ENCODE measurements at regions not wholly inside any gene's neighbourhood (a gene's known extent, or its start where the extent isn't known, plus 50 kb on each side); places are given as distances from the start of the nearest gene placed in this dataset.
"Not testable (repeated sequence)": the region's sequence is repeated elsewhere in the genome, so short reads cannot be mapped to it uniquely, and the experiment has no call there.

DNA sequence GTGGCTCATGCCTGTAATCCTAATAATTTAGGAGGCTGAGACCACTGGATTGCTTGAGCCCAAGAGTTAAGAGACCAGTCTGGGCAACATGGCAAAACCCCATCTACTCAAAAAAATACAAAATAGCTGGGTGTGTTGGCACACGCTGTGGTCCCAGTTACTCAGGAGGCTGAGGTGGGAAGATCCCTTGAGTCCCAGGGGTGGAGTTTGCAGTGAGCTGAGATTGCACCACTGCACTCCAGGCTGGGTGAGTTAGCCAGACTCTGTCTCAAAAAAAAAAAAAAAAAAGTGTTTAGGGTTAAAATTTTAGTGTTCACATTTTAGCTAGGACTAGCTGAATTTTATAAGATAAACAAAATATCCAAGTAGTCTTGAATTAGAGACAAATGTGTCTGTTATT, 1340.1 kb upstream of the EPHA6 start:
- DNase-seq (ENCODE audit: low spot score), result no peak

GRCh38 chr3:95476534-95476933, 1337.9 kb upstream of the EPHA6 start:
- DNase-seq (ENCODE audit: low spot score), result no peak

- DNase-seq (ENCODE audit: low spot score), result no peak
Observed at GRCh38 chr3:95506174-95506573, 1308.2 kb upstream of the EPHA6 start.

DNA sequence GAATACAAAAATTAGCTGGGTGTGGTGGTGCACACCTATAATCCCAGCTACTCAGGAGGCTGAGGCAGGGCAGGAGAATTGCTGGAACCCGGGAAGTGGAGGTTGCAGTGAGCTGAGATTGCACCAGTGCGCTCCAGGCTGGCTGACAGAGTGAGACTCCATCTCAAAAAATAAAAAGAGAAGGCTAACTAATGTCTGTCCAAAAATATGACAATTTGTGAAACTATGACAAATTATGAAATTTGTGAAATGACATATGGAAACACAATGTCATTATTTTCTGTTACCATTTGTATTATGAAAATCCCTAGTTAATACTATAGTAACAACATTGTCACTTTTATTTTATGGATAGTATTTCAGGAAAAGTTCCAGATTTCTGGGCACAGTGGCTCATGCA, 1306.3 kb upstream of the EPHA6 start:
- DNase-seq (ENCODE audit: low spot score), result no peak

- DNase-seq (ENCODE audit: low spot score), result no peak
Observed at GRCh38 chr3:95511828-95512227, 1302.6 kb upstream of the EPHA6 start.

DNA sequence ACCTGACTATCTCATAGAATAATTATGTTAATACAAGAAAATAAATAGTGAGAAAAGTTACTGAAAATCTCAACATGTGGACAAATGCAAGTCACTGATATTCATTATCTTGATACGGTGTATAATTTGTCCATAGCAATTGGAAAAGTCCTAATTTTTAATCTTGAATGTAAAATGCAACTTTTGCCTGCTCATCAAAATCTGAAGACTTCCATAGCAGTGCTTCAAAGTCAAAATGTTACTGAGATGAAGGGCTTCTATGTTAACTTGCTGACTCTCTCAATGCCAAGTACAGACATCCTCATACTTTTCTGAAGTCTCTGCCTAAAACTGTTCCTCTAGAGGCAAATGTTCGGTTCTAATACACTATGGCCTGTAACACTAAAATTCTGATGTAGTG, 1300.1 kb upstream of the EPHA6 start:
- DNase-seq (ENCODE audit: low spot score), result no peak

- DNase-seq (ENCODE audit: low spot score), result no peak
Observed at GRCh38 chr3:95521396-95521795, 1293.0 kb upstream of the EPHA6 start.

- DNase-seq (ENCODE audit: low spot score), result no peak
Observed at GRCh38 chr3:95522449-95522848, 1291.9 kb upstream of the EPHA6 start.

DNA sequence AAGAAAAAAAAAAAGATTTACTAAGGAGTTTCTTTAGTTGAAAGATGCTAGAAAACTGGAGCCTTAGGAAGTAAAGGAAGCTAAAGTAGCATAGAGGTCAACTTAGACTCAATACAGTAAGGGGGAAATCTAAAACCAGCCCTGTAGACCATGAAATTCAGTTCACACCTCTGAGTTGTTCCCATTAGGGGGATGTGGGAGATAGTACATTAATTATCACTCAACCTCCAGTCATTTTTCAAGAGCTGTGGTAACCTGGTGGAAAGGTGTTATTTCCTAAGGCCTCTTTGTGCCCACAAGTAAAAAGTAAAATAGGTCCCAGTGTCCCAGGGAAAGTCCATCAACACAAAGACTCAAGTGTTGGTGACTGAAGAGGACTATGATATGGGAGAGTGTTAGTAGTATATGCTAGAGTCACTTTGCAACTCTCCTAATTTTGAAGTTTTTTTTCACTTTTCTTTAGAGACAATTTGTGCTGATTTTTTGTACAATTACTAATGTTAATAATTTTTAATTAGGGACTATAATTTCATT, 1274.4 kb upstream of the EPHA6 start:
- no peak for DNase-seq (ENCODE audit: low spot score)

GRCh38 chr3:95565502-95565901, 1248.9 kb upstream of the EPHA6 start:
- DNase-seq (ENCODE audit: low spot score), result no peak

- no peak for DNase-seq (ENCODE audit: low spot score)
Observed at GRCh38 chr3:95567346-95567745, 1247.0 kb upstream of the EPHA6 start.

GRCh38 chr3:95586754-95587153, 1227.6 kb upstream of the EPHA6 start:
- no peak for DNase-seq (ENCODE audit: low spot score)

GRCh38 chr3:95587641-95588040, 1226.8 kb upstream of the EPHA6 start:
- not testable (repeated sequence) for DNase-seq (ENCODE audit: low spot score)

- DNase-seq (ENCODE audit: low spot score), result no peak
Observed at GRCh38 chr3:95588473-95588872, 1225.9 kb upstream of the EPHA6 start.

DNA sequence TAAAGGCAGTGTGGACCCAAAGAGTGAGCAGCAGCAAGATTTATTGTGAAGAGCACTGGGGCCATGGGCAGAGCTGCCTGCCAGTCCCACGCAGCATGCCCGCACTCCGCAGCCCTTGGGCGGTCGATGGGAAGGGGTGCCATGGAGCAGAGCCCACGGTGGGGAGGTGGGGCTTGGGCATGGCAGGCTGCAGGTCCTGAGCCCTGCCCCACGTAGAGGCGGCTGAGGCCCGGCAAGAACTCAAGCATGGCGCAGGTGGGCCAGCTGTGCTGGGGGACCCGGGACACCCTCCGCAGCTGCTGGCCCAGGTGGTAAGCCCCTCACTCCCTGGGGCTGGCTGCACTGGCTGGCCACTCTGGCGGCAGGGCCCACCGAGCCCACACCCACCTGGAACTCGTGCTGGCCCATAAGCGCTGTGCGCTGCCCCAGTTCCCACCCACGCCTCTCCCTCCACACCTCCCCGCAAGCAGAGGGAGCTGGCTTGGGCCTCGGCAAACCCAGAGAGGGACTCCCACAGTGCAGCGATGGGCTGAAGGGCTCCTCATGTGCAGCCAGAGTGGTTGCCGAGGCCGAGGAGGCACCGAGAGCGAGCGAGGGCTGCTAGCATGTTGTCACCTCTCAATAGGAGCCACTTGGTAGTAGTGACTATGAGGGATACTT, 1218.8 kb upstream of the EPHA6 start:
- no peak for DNase-seq (ENCODE audit: low spot score)

DNA sequence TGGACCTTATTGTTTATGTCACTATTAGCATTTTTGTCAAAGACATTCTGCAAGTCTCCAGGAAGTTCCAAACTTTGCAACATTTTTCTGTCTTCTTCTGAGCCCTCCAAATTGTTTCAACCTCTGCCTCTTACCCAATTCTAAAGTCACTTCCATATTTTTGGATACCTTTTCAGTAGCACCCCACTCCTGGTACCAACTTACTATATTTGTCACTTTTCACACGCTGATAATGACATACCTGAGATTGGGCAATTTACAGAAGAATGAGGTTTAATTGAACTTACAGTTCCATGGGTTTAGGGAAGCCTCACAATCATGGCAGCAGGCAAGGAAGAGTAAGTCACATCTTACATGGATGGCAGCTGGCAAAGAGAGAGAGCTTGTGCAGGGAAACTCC, 1206.5 kb upstream of the EPHA6 start:
- no peak for DNase-seq (ENCODE audit: low spot score)

- no peak for DNase-seq (ENCODE audit: low spot score)
Observed at GRCh38 chr3:95609411-95609810, 1205.0 kb upstream of the EPHA6 start.

GRCh38 chr3:95612611-95613010, 1201.8 kb upstream of the EPHA6 start:
- no peak for DNase-seq (ENCODE audit: low spot score)

GRCh38 chr3:95613993-95614392, 1200.4 kb upstream of the EPHA6 start:
- no peak for DNase-seq (ENCODE audit: low spot score)

- DNase-seq (ENCODE audit: low spot score), result no peak
Observed at GRCh38 chr3:95615592-95616310, 1198.6 kb upstream of the EPHA6 start.

- DNase-seq (ENCODE audit: low spot score), result no peak
Observed at GRCh38 chr3:95626107-95626506, 1188.3 kb upstream of the EPHA6 start.

DNA sequence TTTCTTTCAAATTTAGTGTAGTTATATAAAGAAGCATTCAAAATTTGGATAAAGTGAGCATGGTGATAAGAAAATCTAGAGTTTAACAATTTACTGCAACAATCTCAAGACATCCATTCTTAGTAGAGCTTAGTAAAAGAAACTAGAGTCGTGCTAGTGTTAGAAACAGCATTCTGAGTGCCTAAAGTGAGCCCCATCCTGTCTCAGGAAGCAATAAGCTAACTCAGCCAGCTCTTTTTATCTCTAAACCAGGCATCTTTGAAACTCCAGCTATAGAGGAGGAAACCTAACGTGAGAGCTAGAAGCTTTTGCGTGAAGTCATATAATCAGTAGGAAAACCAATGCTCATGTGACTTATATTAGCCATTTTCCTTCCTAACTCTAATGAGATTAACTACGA, 1187.1 kb upstream of the EPHA6 start:
- no peak for DNase-seq (ENCODE audit: low spot score)

DNA sequence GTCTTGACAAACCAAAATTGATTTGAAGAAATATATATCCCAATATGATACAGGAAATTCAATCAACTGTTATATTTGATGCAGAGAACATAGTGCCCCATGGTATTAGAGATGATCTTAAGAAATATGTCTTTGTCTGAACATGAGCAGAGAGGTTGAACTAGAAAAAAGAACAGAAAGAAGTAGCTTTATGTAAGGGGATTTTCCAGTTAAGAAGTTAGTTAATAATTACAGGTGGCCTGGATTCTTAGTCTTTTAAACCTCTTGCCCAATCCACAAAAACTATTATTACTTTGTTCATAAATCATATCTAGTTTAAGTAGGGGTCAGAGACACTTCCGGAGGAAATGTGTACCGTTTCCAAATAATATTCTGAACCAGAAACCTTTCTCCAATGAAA, 1186.7 kb upstream of the EPHA6 start:
- DNase-seq (ENCODE audit: low spot score), result no peak

- no peak for DNase-seq (ENCODE audit: low spot score)
Observed at GRCh38 chr3:95629802-95630201, 1184.6 kb upstream of the EPHA6 start.
